ENCODE measurements at regions not wholly inside any gene's neighbourhood (a gene's known extent, or its start where the extent isn't known, plus 50 kb on each side); places are given as distances from the start of the nearest gene placed in this dataset.

- no peak for DNase-seq (ENCODE audit: low read depth)
- no peak overlapping the region for H3K4me3 ChIP-seq (ENCODE audit: low read depth, low read length)
- no peak for TF ChIP-seq CTCF (IDR thresholded peaks at IDR 0.05; ENCODE audit: insufficient read depth, low read length)
Observed at GRCh38 chr3:80278056-80278455, 510.3 kb upstream of the ROBO1 start.

- H3K4me3 ChIP-seq (ENCODE audit: low read depth, low read length) = no peak overlapping the region
- no peak for DNase-seq (ENCODE audit: low read depth)
- no peak for TF ChIP-seq CTCF (IDR thresholded peaks at IDR 0.05; ENCODE audit: insufficient read depth, low read length)
Observed at GRCh38 chr3:80275120-80275519, 507.3 kb upstream of the ROBO1 start.

GRCh38 chr3:80263260-80263659, 495.5 kb upstream of the ROBO1 start:
- DNase-seq (ENCODE audit: low read depth) = no peak
- TF ChIP-seq CTCF (IDR thresholded peaks at IDR 0.05; ENCODE audit: insufficient read depth, low read length) = no peak
- no peak overlapping the region for H3K4me3 ChIP-seq (ENCODE audit: low read depth, low read length)

GRCh38 chr3:80261082-80261481, 493.3 kb upstream of the ROBO1 start:
- DNase-seq (ENCODE audit: low read depth) = no peak
- TF ChIP-seq CTCF (IDR thresholded peaks at IDR 0.05; ENCODE audit: insufficient read depth, low read length) = no peak
- no peak overlapping the region for H3K4me3 ChIP-seq (ENCODE audit: low read depth, low read length)

GRCh38 chr3:80259736-80260135, 491.9 kb upstream of the ROBO1 start:
- no peak for TF ChIP-seq CTCF (IDR thresholded peaks at IDR 0.05; ENCODE audit: insufficient read depth, low read length)
- no peak for DNase-seq (ENCODE audit: low read depth)
- no peak overlapping the region for H3K4me3 ChIP-seq (ENCODE audit: low read depth, low read length)

GRCh38 chr3:80252113-80252512, 484.3 kb upstream of the ROBO1 start:
- H3K4me3 ChIP-seq (ENCODE audit: low read depth, low read length) = no peak overlapping the region
- no peak for DNase-seq (ENCODE audit: low read depth)
- no peak for TF ChIP-seq CTCF (IDR thresholded peaks at IDR 0.05; ENCODE audit: insufficient read depth, low read length)

GRCh38 chr3:80247766-80248165, 480.0 kb upstream of the ROBO1 start:
- no peak for TF ChIP-seq CTCF (IDR thresholded peaks at IDR 0.05; ENCODE audit: insufficient read depth, low read length)
- H3K4me3 ChIP-seq (ENCODE audit: low read depth, low read length) = no peak overlapping the region
- no peak for DNase-seq (ENCODE audit: low read depth)
